Right atrium auricular region (tissue), 2 donors: ENCODE measurements at regions not wholly inside any gene's neighbourhood (a gene's known extent, or its start where the extent isn't known, plus 50 kb on each side); places are given as distances from the start of the nearest gene placed in this dataset.

ENCODE experiments used
- DNase-seq: peaks from one replicate; pipeline ENCODE4 v3.0.0-alpha.2; 2019; ENCODE audit warnings: low spot score
- H3K27ac ChIP-seq, 2 donors: fragments of 200-600 bp; sonication (generic); 1 replicate in 1 of 2; 2 replicates in 1 of 2; pipeline ENCODE4 v1.5.1; 2016 to 2019
- H3K27me3 ChIP-seq, 2 donors: fragments of 200-600 bp; sonication (generic); one replicate each; pipeline versions ENCODE4 v1.5.1 to v1.6.0; 2017 to 2019
- H3K36me3 ChIP-seq: fragments of 200-600 bp; sonication (generic); one replicate; pipeline ENCODE4 v1.5.1; 2016
- H3K4me1 ChIP-seq, 2 donors: fragments of 200-600 bp; sonication (generic); one replicate each; pipeline versions ENCODE4 v1.5.1 to v1.6.0; 2017 to 2019
- H3K4me3 ChIP-seq, 2 donors: fragments of 200-600 bp; sonication (generic); 1 replicate in 1 of 2; 2 replicates in 1 of 2; pipeline ENCODE4 v1.5.1; 2017 to 2019; ENCODE audit warnings: mild to moderate bottlenecking in 1 of 2, moderate library complexity in 1 of 2
- H3K9me3 ChIP-seq, 2 donors: fragments of 200-600 bp; sonication (generic); one replicate each; pipeline ENCODE4 v1.5.1; 2019
- TF ChIP-seq, protein P1 (sequence below), 2 donors: fragments of 200-600 bp; sonication (generic); IDR thresholded peaks; one replicate each; pipeline ENCODE4 v1.5.1; 2019; ENCODE audit warnings: antibody characterized with exemption in 2 of 2

GRCh38 chr6:15969236-15969778, 159.6 kb upstream of the MYLIP start:
- no peak overlapping the region for H3K27ac ChIP-seq
- H3K36me3 ChIP-seq: no peaks in the 10 kb centered on the region
- TF ChIP-seq, protein P1, sequence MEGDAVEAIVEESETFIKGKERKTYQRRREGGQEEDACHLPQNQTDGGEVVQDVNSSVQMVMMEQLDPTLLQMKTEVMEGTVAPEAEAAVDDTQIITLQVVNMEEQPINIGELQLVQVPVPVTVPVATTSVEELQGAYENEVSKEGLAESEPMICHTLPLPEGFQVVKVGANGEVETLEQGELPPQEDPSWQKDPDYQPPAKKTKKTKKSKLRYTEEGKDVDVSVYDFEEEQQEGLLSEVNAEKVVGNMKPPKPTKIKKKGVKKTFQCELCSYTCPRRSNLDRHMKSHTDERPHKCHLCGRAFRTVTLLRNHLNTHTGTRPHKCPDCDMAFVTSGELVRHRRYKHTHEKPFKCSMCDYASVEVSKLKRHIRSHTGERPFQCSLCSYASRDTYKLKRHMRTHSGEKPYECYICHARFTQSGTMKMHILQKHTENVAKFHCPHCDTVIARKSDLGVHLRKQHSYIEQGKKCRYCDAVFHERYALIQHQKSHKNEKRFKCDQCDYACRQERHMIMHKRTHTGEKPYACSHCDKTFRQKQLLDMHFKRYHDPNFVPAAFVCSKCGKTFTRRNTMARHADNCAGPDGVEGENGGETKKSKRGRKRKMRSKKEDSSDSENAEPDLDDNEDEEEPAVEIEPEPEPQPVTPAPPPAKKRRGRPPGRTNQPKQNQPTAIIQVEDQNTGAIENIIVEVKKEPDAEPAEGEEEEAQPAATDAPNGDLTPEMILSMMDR (IDR thresholded peaks at IDR 0.05): no peak
- no peak for DNase-seq
- H3K9me3 ChIP-seq: peaks cover 0 to 4% of the 10 kb centered on the region in 2 donors
- no peaks in the 10 kb centered on the region for H3K27me3 ChIP-seq
- no peak overlapping the region for H3K4me3 ChIP-seq
- no peaks in the 10 kb centered on the region for H3K4me1 ChIP-seq

GRCh38 chr6:15968519-15968918, 160.4 kb upstream of the MYLIP start:
- Histone ChIP-seq H3K36me3 (no peaks in the 10 kb centered on the region), H3K4me3 (no peak overlapping the region), H3K27ac (no peak overlapping the region), H3K9me3 (peaks cover 0 to 4% of the 10 kb centered on the region in 2 donors), H3K27me3 (no peaks in the 10 kb centered on the region), H3K4me1 (no peaks in the 10 kb centered on the region)
- no peak for DNase-seq
- TF ChIP-seq, protein P1 (IDR thresholded peaks at IDR 0.05): no peak

DNA sequence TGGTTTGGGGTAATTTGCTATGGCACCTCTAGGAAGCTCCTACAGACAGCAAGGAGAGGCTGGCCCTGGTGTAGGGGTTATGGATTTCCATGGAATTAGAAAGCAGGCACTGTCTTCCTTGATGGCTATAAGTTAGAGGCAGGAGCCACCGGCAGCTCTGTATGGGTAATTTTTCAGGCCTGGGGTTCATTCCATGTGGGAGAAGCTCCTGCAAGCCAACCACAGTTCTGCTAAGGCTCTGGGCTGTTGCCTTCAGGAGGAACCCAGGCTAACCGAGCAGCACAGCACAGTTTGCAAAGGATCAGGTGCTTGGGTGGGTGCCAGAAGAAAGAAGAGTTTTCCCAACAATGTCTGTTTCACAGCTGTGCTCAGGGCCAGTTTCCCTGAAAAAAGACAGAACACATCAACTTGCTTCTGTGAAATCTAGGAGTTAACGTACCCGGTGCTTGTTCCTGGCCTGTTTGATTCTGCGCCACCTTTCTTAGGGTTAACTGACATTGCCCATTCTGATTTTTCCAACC, 162.8 kb upstream of the MYLIP start:
- TF ChIP-seq, protein P1 (IDR thresholded peaks at IDR 0.05): no peak
- Histone ChIP-seq H3K27ac (no peak overlapping the region), H3K4me1 (no peaks in the 10 kb centered on the region), H3K4me3 (no peak overlapping the region), H3K9me3 (no peaks in the 10 kb centered on the region), H3K27me3 (no peaks in the 10 kb centered on the region), H3K36me3 (no peaks in the 10 kb centered on the region)
- no peak for DNase-seq

GRCh38 chr6:15962449-15962764, 166.5 kb upstream of the MYLIP start:
- no peak for DNase-seq
- H3K36me3 ChIP-seq: no peaks in the 10 kb centered on the region
- no peak overlapping the region for H3K4me3 ChIP-seq
- H3K27me3 ChIP-seq: no peaks in the 10 kb centered on the region
- H3K27ac ChIP-seq: no peak overlapping the region
- TF ChIP-seq, protein P1 (IDR thresholded peaks at IDR 0.05): no peak
- H3K4me1 ChIP-seq: no peaks in the 10 kb centered on the region
- no peaks in the 10 kb centered on the region for H3K9me3 ChIP-seq

GRCh38 chr6:15961635-15962448, 167.0 kb upstream of the MYLIP start:
- no peak for DNase-seq
- H3K27ac ChIP-seq: no peak overlapping the region
- H3K36me3 ChIP-seq: no peaks in the 10 kb centered on the region
- H3K4me1 ChIP-seq: no peaks in the 10 kb centered on the region
- H3K4me3 ChIP-seq: no peak overlapping the region
- H3K9me3 ChIP-seq: no peaks in the 10 kb centered on the region
- H3K27me3 ChIP-seq: no peaks in the 10 kb centered on the region
- TF ChIP-seq, protein P1 (IDR thresholded peaks at IDR 0.05): no peak
